Retinal pigment epithelial cell (primary cell): ENCODE measurements at regions not wholly inside any gene's neighbourhood (a gene's known extent, or its start where the extent isn't known, plus 50 kb on each side); places are given as distances from the start of the nearest gene placed in this dataset.
A peak's percentile ranks its signal among the peaks of the same experiment; 100 is the strongest.

Source experiments
- DNase-seq: peaks from one replicate; pipeline ENCODE4 v3.0.0-alpha.2; 2010; ENCODE audit warnings: low read depth
- H3K4me3 ChIP-seq: 2 replicates; pipeline ENCODE4 v1.5.1; 2011; ENCODE audit warnings: mild to moderate bottlenecking, low read length, control low read depth, moderate library complexity
- TF ChIP-seq, protein P1 (sequence below): conservative IDR thresholded peaks from 2 replicates; pipeline ENCODE4 v1.5.1; 2011; ENCODE audit warnings: low read depth, low read length, control low read depth, inconsistent platforms

- TF ChIP-seq, protein P1, sequence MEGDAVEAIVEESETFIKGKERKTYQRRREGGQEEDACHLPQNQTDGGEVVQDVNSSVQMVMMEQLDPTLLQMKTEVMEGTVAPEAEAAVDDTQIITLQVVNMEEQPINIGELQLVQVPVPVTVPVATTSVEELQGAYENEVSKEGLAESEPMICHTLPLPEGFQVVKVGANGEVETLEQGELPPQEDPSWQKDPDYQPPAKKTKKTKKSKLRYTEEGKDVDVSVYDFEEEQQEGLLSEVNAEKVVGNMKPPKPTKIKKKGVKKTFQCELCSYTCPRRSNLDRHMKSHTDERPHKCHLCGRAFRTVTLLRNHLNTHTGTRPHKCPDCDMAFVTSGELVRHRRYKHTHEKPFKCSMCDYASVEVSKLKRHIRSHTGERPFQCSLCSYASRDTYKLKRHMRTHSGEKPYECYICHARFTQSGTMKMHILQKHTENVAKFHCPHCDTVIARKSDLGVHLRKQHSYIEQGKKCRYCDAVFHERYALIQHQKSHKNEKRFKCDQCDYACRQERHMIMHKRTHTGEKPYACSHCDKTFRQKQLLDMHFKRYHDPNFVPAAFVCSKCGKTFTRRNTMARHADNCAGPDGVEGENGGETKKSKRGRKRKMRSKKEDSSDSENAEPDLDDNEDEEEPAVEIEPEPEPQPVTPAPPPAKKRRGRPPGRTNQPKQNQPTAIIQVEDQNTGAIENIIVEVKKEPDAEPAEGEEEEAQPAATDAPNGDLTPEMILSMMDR: no peak
- no peak overlapping the region for H3K4me3 ChIP-seq
- no peak for DNase-seq
These were observed 276.3 kb downstream of the PTTG2 start for GRCh38 chr4:38236503-38236902.

DNA sequence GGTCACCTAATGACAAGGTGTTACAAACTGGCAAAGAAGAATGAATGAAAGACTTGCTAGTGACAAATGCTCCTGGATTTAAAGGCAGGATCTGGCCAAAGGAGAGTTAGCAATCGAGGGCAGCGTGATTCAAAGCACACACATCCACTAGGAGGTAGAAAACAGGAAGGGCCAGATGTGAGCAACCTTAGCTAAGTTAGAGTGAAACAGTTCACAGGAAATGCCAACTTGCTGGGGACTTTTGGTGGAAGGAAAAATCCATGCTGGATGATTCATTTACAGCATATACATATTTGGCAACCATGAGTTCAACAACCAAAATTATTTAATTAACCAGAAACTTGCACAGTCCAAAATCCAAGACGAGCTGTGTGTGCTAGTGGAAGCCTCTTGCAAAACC, 276.9 kb downstream of the PTTG2 start:
- TF ChIP-seq, protein P1: no peak
- DNase-seq: no peak

GRCh38 chr4:38241541-38241940, 281.3 kb downstream of the PTTG2 start:
- H3K4me3 ChIP-seq: no peak overlapping the region
- DNase-seq: peak; percentile 18
- TF ChIP-seq, protein P1: no peak

More for the DNA sequence above, 276.9 kb downstream of the PTTG2 start:
- no peak overlapping the region for H3K4me3 ChIP-seq

GRCh38 chr4:38242101-38242500, 281.9 kb downstream of the PTTG2 start:
- TF ChIP-seq, protein P1: no peak
- no peak for DNase-seq
- H3K4me3 ChIP-seq: no peak overlapping the region

- DNase-seq: no peak
- TF ChIP-seq, protein P1: no peak
- H3K4me3 ChIP-seq: no peak overlapping the region
These were observed 282.7 kb downstream of the PTTG2 start for GRCh38 chr4:38242822-38243387.

DNA sequence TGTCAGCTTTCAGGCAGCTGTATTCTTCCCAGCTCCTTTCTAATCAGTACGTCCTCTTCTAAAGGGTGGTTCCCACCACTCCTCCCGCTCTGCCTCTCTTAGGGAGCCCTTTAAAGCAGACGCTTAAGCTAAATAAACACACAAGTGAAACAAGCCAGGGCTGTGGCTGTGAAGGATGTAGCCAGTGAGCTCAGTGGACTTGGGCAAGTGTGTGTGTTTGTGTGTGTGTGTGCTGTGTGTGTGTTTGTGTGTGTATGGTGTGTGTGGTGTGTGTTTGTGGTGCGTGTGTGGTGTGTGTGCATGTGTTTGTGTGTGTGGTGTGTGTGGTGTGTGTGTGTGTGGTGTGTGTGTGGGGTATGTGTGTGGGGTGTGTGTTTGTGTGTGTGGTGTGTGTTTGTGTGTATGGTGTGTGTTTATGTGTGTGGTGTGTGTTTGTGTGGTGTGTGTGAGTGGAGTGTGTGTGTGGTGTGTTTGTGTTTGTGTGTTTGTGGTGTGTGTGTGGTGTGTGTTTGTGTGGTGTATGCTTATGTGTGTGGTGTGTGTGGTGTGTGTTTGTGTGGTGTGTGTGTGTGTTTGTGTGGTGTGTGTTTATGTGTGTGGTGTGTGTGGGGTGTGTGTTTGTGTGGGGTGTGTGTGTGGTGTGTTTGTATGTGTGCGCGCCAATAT, 283.3 kb downstream of the PTTG2 start:
- TF ChIP-seq, protein P1: no peak
- H3K4me3 ChIP-seq: no peak overlapping the region
- DNase-seq: no peak

- no peak for DNase-seq
- TF ChIP-seq, protein P1: no peak
- no peak overlapping the region for H3K4me3 ChIP-seq
These were observed 294.6 kb downstream of the PTTG2 start for GRCh38 chr4:38254825-38255224.
